NCI-H146 treated with DMSO at 0.1 percent for 48 hours (cell line): ENCODE measurements at regions not wholly inside any gene's neighbourhood (a gene's known extent, or its start where the extent isn't known, plus 50 kb on each side); places are given as distances from the start of the nearest gene placed in this dataset.
"Not testable (repeated sequence)": the region's sequence is repeated elsewhere in the genome, so short reads cannot be mapped to it uniquely, and the experiment has no call there.

Experiments used
- DNase-seq: peaks from one replicate; lab custom pipeline; 2025; ENCODE audit not compliant: unreplicated experiment; lab: John Stamatoyannopoulos, UW

- no peak for DNase-seq
Measured at GRCh38 chr2:17257189-17257909, 260.9 kb downstream of the RAD51AP2 start.

GRCh38 chr2:17255071-17255470 lies 263.2 kb downstream of the RAD51AP2 start:
- DNase-seq, result no peak

- no peak for DNase-seq
Measured at GRCh38 chr2:17254421-17254820, 263.8 kb downstream of the RAD51AP2 start.

- DNase-seq, result no peak
Measured at GRCh38 chr2:17252258-17252657, 266.0 kb downstream of the RAD51AP2 start.

GRCh38 chr2:17251171-17251570 lies 267.1 kb downstream of the RAD51AP2 start:
- no peak for DNase-seq

- DNase-seq, result no peak
Measured at GRCh38 chr2:17249249-17249648, 269.0 kb downstream of the RAD51AP2 start.

GRCh38 chr2:17245906-17246305 lies 272.3 kb downstream of the RAD51AP2 start:
- DNase-seq, result no peak

GRCh38 chr2:17242813-17243485 lies 275.3 kb downstream of the RAD51AP2 start:
- no peak for DNase-seq

- no peak for DNase-seq
Measured at GRCh38 chr2:17239550-17239949, 278.7 kb downstream of the RAD51AP2 start.

GRCh38 chr2:17235167-17235566 lies 283.1 kb downstream of the RAD51AP2 start:
- no peak for DNase-seq

- DNase-seq, result no peak
Measured at GRCh38 chr2:17232776-17233556, 285.3 kb downstream of the RAD51AP2 start.

GRCh38 chr2:17231394-17231965 lies 286.8 kb downstream of the RAD51AP2 start:
- DNase-seq, result no peak

- no peak for DNase-seq
Measured at GRCh38 chr2:17229414-17229813, 288.8 kb downstream of the RAD51AP2 start.

- DNase-seq, result no peak
Measured at GRCh38 chr2:17228461-17228860, 289.8 kb downstream of the RAD51AP2 start.

- DNase-seq, result no peak
Measured at GRCh38 chr2:17227856-17228255, 290.4 kb downstream of the RAD51AP2 start.

- no peak for DNase-seq
Measured at GRCh38 chr2:17226941-17227490, 291.2 kb downstream of the RAD51AP2 start.

- no peak for DNase-seq
Measured at GRCh38 chr2:17223211-17223610, 295.0 kb downstream of the RAD51AP2 start.

- DNase-seq, result no peak
Measured at GRCh38 chr2:17208511-17208910, 309.7 kb downstream of the RAD51AP2 start.

GRCh38 chr2:17206771-17207170 lies 311.5 kb downstream of the RAD51AP2 start:
- no peak for DNase-seq

GRCh38 chr2:17204214-17204613 lies 314.0 kb downstream of the RAD51AP2 start:
- DNase-seq, result not testable (repeated sequence)

GRCh38 chr2:17202628-17203027 lies 315.6 kb downstream of the RAD51AP2 start:
- not testable (repeated sequence) for DNase-seq
